Osteocyte (in vitro differentiated cells): ENCODE measurements at regions not wholly inside any gene's neighbourhood (a gene's known extent, or its start where the extent isn't known, plus 50 kb on each side); places are given as distances from the start of the nearest gene placed in this dataset.

Experiments used
- DNase-seq: peaks from one replicate; pipeline ENCODE4 v3.0.0; 2021; ENCODE audit warnings: mixed read lengths; ENCODE audit not compliant: unreplicated experiment; ENCODE audit errors: extremely low spot score
- H3K27ac Mint-ChIP-seq: one replicate; pipeline ENCODE4 v1.8.0; 2021; ENCODE audit warnings: mild to moderate bottlenecking, mixed read lengths; ENCODE audit not compliant: unreplicated experiment
- H3K27me3 Mint-ChIP-seq: one replicate; pipeline ENCODE4 v1.8.0; 2021; ENCODE audit warnings: mixed read lengths; ENCODE audit not compliant: unreplicated experiment
- H3K36me3 Mint-ChIP-seq: one replicate; pipeline ENCODE4 v1.8.0; 2021; ENCODE audit warnings: mixed read lengths; ENCODE audit not compliant: unreplicated experiment
- H3K4me1 Mint-ChIP-seq: one replicate; pipeline ENCODE4 v1.8.0; 2021; ENCODE audit warnings: mixed read lengths; ENCODE audit not compliant: unreplicated experiment
- H3K4me3 Mint-ChIP-seq: one replicate; pipeline ENCODE4 v1.8.0; 2021; ENCODE audit warnings: mild to moderate bottlenecking, moderate library complexity, mixed read lengths; ENCODE audit not compliant: unreplicated experiment
- H3K9me3 Mint-ChIP-seq: one replicate; pipeline ENCODE4 v1.8.0; 2021; ENCODE audit warnings: mixed read lengths; ENCODE audit not compliant: unreplicated experiment
- CTCF ChIP-seq: fragments of 200-600 bp; sonication (generic); IDR thresholded peaks from 2 replicates; pipeline ENCODE4 v1.5.0; 2021; ENCODE audit warnings: antibody characterized with exemption, mild to moderate bottlenecking, moderate library complexity

GRCh38 chr20:53794529-53795115 is 201.0 kb upstream of the ZNF217 start:
- Mint-ChIP-seq H3K36me3 (no peaks in the 10 kb centered on the region), H3K27me3 (no peaks in the 10 kb centered on the region), H3K4me1 (peaks cover 47% of the 10 kb centered on the region), H3K27ac (peak overlapping the region; percentile 69), H3K9me3 (no peaks in the 10 kb centered on the region), H3K4me3 (no peak overlapping the region)
- no peak for TF ChIP-seq CTCF
- DNase-seq: no peak

GRCh38 chr20:53793783-53794383 is 200.2 kb upstream of the ZNF217 start:
- Mint-ChIP-seq H3K27ac (no peak overlapping the region), H3K9me3 (no peaks in the 10 kb centered on the region), H3K27me3 (no peaks in the 10 kb centered on the region), H3K4me1 (peaks cover 48% of the 10 kb centered on the region), H3K36me3 (no peaks in the 10 kb centered on the region), H3K4me3 (no peak overlapping the region)
- TF ChIP-seq CTCF: no peak
- no peak for DNase-seq

GRCh38 chr20:53792946-53793536 is 199.4 kb upstream of the ZNF217 start:
- Mint-ChIP-seq H3K36me3 (no peaks in the 10 kb centered on the region), H3K9me3 (no peaks in the 10 kb centered on the region), H3K27ac (peak overlapping the region; percentile 28), H3K4me3 (no peak overlapping the region), H3K4me1 (peaks cover 48% of the 10 kb centered on the region), H3K27me3 (no peaks in the 10 kb centered on the region)
- DNase-seq: no peak
- TF ChIP-seq CTCF: no peak

GRCh38 chr20:53789989-53790675 is 196.5 kb upstream of the ZNF217 start:
- TF ChIP-seq CTCF: no peak
- no peak for DNase-seq
- Mint-ChIP-seq H3K9me3 (no peaks in the 10 kb centered on the region), H3K27ac (peak overlapping the region; percentile 85), H3K27me3 (no peaks in the 10 kb centered on the region), H3K36me3 (no peaks in the 10 kb centered on the region), H3K4me3 (no peak overlapping the region), H3K4me1 (peaks cover 65% of the 10 kb centered on the region)
